Activated CD4-positive, alpha-beta T cell treated with anti-CD3 and anti-CD28 coated beads, Interleukin-2, amount 50 U/mL, for 4 hours (primary cell): ENCODE measurements at regions not wholly inside any gene's neighbourhood (a gene's known extent, or its start where the extent isn't known, plus 50 kb on each side); places are given as distances from the start of the nearest gene placed in this dataset.

ENCODE experiments used
- DNase-seq, 2 experiments: peaks; one replicate each; pipeline ENCODE4 v3.0.0-alpha.2; 2020

GRCh38 chr7:17613338-17614041 is 315.0 kb downstream of the AHR start:
- DNase-seq, result no peak

DNA sequence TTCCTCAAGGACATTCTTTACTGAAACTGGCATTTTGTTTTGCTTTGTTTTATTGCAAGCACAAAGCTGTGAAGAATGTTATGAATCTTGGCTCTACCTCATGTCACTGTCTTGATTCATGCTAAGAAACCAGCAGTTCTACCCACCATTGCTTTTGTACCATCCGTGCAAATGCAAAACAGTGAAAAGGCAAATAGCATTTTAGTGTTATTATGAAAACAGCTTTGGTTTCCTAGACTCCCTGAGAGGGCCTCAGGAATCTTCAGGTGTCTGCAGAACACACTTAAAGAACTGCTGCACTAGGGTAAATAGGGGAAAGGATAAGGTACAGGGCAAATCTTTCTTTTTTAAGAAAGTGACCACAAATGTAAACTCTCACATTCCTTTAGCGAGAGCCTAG is 318.9 kb downstream of the AHR start:
- DNase-seq, result no peak

DNA sequence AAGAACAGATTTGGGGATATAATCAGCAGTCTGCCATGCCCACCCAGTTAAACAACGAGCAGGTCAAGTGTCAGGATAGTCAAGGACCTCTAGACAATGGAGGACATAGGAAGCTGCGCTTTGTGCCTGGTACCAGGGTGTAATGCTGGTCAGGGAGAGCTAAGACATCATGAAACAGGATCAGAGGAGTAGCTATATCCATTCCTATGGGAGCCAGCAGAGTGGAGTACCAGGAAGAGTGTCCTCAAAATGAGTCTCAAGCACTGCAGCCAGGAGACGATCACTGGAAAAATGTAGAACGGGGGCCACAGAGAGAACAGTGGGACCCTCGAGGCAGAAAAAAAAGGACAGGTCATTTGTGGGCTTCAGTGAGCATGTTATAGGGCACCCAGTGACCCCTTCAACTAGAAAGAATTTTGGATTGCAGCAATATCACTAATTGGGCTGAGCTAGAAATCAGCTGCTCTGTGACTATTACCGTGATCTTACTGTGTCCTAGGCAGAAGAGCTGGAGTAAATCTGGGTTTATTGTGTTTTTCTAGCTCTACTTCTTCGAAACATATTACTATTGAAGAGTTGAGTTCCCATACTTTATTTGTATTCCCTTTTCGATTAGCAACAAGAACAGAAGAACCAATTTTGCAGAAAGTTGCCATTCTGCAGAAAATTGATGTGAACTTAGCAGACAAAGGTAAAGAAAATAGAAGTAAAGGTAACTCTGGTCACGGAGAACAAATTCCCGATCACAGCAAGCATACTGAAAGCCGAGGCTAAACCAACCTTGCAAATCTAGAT is 319.6 kb downstream of the AHR start:
- no peak for DNase-seq

DNA sequence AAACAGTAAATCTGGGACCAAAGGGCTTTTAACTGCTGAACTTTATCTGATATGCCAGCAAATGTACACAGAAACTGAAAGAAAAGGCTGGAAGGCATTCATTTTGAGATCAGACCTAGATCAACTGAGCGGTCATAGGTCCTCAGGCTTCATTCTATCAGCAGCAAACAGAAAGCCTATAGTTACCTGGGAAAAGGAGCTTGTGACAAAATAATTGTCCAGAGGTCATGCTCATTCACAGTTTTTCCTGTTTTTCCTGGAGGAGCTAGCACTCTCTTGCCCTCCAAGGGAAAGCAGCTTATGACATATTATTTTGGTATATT is 320.2 kb downstream of the AHR start:
- DNase-seq, result no peak

DNA sequence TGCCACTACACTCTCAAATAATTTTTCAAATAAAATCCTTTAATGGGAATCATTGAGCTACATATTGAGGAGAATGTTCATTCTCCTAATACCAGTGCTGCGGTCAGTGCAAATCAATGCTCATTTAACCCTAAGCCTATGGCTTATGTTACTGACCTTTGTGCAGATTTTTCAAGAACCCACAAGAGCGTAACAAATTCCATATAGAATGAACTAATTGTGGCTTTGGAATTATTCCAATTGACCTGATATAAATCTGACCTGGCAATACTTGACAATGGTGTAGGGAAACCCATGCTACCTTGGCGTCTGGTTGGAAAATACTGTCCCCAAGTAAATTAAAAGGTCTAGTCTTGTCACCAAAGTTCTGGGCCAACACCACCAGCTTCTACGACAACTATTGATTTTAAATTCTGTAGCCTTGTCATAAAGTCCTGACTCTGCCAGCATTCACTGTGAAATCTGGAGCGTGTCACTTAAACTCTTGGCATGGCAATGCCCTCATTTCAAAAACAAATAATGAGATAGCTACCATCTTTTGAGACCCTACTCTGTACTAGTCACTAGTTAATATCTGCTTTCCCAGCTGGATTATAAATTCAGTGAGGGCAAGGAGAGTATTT is 320.9 kb downstream of the AHR start:
- DNase-seq, result no peak

DNA sequence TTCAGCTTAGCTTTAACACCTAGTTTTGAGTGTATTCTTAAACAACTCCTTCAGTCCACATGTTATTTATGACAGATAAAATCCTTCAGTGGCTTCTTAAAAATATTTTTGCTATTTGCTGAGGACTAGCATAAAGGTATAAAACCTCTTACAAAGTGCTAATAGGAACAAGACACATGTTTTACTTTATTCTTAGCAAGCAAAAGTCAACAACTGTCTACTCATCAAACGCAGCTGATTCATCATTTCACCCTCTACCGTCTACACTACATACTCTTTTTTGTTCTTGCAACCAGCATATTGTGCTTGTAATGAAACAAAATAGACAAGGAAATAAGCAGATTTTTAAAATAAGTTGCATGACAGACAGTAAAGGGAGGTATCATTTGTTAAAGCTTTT is 319.7 kb downstream of the SNX13 start:
- no peak for DNase-seq

DNA sequence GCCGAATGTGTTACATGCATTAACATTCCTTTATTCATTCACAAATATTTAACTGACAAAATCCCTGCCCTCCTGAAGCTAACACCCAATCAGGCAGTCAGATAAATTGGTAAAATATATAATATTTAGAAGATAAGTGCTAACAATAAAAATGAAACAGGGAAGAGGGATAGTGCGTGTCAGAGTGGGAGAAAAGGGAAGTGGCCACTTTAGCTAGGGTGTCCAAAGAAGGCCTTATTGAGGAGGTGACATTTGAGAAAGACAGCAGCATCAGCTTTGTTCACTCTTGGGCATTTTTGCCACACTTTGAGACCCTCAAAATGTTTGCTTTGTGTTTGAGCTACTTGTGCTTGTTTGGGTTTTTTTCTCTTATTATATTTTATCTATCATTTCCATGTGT is 317.8 kb downstream of the SNX13 start:
- no peak for DNase-seq

DNA sequence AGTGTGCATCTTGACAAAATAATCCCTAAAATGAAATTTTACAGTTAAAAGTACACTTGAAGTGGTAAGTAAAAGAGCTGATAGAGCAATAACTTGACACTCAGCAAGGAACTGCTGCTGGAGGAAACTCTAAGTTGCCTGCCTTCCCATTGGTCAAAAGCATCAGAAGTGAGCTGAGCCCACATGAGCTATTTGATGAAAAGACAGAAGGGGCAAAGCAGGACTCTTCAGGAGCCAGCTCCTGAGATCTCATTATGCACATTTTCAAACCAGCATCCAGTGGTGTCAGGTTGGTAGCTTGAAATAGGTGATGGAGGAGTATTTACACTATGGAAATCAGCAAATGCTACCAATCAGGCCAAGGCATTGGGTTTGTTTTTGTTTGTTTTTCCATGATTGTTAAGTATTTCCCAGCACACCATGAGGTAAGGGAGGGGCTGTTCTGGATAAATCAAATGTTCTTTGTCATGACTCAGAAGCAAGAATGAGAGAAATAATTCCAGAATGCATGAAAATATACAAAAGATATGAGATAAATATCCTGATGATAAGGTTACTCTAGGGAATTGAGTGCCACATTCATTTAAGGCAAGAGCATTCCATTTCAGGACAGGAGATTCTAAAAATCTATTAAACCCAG is 316.6 kb downstream of the SNX13 start:
- no peak for DNase-seq

DNA sequence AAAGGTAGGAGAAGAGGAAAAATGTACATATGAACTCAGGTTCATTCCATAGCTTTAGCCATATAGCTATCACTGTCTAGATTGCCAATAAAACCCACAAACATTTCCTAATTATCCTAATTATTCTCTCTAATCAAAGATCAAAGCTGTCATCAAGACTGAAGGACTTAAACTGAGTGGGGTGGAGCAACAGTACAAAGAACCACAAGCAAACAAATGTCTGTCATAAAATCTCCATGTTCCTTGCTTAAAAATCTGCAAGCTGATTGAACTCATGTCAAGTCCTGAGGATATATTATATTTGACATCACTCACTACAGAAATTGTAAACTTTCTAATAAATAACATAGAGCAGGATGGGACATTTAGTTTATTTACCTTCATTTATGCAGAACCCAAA is 315.9 kb downstream of the SNX13 start:
- no peak for DNase-seq

DNA sequence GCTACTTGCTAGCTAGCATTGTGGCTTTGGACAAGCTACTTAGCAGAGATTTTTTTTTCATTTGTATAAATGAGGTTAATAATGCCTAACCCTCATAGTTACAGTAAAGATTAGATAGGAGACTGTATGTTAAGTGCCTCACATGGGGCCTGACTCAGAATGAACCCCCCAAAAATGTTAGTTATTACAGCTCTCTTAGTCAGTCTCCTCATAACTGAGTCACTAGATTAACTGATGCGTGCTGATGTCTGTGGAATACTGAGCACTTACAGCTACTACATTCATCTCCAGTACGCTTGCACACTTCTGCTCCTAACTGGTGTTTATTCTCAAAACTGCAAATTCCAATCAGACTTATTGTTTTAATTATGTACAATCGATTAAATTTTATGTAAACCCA is 315.3 kb downstream of the SNX13 start:
- DNase-seq, result no peak

DNA sequence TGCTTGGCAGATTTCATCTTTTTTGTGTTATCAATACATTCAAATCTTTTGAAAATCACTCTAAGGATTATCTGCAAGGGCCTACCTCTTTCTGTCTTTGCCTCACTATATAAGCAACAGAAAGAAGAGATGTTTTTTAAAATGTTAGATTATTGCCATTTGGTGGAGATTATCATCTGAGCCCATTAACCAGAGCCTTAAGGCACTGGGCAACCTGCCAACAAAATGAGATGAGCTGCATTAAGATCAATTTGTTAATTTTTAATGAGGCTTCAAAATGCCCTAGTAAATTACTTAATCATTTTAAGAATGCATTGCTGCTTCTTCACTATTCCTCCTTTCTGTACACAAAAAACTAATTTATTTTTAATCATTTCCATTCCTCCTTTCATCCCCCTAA is 314.1 kb downstream of the SNX13 start:
- DNase-seq, result no peak

DNA sequence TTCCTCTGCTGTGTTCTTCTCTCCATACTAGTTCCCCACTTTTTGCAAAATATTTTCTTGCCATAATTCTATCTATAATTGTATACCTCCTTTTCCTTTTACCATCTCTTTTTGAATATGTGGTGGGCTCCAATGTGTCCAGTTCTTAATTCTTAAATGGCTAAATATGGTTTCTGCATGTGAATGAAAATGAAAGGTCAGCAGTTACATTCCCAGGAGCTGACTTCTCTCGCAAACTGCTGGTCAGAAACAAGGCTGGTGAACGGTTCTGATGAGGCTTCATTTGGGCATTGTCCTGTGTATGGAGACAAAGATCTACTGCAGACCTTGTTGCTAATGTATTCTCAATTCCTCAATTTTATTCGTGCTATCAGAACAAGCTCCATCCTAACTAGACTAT is 309.2 kb downstream of the SNX13 start:
- DNase-seq, result no peak

DNA sequence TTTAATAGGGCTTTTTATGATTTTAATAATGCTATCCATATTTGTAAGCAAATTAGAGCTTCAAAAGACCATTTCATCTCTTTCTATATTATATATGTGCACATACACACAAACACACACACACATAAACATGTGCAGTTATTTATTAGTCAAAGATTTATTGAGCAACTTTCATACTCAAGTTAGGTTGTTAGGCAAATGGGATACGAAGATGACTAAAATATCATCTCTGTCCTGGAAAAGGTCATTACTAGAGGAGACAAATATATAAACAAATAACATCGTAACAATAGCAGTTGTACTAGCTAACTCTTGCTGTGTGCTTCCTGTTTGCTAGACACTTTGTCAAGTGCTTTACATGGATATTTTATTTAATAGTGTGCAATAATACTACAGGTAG is 307.9 kb downstream of the SNX13 start:
- no peak for DNase-seq

DNA sequence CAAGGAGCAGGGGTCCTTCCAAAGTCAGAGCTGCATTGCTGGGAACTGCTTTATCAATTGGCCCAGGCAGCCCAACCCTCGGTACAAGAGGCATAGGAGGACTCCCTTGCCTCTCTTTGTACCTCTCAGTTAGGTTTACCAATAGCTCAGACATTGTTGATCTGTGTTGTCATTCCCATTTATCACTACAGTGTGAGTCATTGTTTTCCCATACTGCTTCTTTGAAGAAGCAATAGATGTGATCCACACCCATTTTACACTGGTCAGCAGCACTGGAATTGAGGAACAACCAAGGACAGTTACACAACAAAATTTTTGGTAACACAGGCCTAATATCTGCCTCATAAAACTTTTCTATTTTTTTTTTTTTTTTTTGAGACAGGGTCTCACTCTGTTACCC is 307.2 kb downstream of the SNX13 start:
- DNase-seq, result no peak

GRCh38 chr7:17638727-17639126 is 301.6 kb downstream of the SNX13 start:
- no peak for DNase-seq

DNA sequence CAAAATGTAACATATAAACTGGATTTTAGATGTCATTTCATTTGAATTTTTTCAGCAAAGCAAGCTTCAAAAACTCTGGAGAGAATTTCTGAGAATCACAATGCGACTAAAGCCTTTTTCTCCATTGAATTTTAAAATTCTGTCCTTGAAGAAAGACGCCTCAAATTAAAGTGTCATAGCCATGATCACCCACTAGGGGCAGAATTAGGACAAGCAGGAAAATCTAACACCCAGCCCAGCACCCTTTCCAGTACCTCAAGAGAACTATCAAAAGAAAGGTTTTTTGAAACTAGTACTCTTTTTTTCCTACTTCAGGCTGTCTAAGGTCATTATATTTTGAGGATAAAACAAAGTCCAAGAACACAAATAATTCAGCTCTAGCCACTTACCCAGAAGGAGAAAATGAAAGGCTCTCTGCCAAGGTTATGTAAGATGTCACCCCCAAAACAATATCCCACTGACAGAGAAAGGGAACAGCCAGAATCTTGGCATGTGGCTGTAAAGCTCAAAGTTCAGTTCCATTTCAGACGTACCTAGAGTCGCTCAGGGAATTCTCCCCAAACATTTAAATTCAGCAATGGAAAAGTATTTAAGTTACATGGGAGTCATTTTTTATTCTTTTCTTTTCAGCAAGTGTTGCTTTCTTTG is 299.4 kb downstream of the SNX13 start:
- peak in 1 of 2 experiments; percentile 2 for DNase-seq

GRCh38 chr7:17645500-17645899 is 294.8 kb downstream of the SNX13 start:
- no peak for DNase-seq

DNA sequence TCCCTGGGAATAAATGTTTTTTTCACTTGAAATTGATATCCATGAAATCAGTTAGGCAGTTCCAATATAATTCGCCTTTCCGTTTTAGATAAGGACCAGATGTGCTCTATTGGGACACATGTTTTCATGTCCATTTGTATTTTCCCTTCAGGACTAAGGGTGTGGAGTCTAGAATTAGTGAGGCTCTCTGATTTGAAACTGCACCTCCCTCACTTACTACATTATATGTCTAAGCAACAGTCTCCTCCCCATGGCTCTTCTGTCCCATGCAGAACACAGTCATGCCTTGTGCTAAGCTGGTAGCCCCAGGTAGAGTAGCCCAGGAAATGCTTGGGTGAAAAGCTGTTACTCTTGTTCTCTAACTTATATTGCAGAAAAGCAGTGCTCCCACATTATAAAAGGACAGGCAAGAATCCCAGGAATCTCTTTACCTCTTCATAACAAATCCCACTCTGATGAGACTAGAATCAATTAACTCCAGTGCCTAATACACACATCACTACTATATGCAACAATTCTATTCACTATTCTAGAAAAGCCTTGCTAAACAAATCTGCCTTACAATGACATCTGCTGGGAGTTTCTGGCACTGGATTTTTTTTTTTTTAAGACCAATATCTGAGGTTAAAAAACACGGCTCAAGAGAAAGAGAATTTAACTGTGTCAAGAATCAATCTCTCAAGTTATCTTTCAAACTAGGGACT is 293.9 kb downstream of the SNX13 start:
- no peak for DNase-seq

DNA sequence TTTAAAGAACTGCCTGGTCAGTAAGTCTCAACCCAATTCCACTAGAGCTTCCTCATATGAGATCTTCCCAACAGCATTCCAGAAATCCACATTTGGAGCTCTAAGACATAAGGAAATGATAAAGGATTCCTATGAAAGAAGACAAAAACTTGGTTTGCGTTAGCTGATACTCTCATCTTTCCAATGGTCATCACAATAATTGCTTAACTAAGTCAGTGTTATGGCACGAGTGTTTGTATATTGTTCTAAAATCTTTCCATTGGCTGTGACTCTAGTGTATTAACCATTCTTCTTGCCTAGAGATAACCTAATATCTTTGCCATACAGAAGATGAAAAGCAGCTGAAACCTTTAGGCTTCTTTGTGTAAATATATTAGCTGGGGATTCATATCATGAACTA is 289.0 kb downstream of the SNX13 start:
- DNase-seq, result no peak

- no peak for DNase-seq
Measured at GRCh38 chr7:17651863-17652385, 288.4 kb downstream of the SNX13 start.

DNA sequence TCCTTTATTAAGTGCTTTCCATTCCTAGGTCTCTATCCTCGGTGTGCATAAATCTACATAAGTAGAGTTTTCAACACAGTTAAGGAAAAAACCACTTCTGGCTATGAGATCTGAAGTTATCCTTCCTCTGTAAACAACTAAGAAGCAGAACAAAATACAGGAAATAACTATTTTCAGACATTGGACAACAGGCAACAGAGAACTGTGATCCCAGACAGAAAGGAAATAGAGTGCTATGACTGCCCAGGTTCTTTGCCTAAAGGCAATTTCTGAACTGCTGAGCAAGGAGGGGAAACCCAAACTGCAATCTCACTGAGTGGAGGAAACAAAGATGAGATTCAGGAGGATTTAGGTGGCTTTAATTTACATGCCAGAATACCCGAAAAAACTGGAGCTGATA is 285.4 kb downstream of the SNX13 start:
- no peak for DNase-seq

- no peak for DNase-seq
Measured at GRCh38 chr7:17659126-17659525, 281.2 kb downstream of the SNX13 start.
